ENCODE measurements at regions not wholly inside any gene's neighbourhood (a gene's known extent, or its start where the extent isn't known, plus 50 kb on each side); places are given as distances from the start of the nearest gene placed in this dataset.
"Not testable (repeated sequence)": the region's sequence is repeated elsewhere in the genome, so short reads cannot be mapped to it uniquely, and the experiment has no call there.

DNA sequence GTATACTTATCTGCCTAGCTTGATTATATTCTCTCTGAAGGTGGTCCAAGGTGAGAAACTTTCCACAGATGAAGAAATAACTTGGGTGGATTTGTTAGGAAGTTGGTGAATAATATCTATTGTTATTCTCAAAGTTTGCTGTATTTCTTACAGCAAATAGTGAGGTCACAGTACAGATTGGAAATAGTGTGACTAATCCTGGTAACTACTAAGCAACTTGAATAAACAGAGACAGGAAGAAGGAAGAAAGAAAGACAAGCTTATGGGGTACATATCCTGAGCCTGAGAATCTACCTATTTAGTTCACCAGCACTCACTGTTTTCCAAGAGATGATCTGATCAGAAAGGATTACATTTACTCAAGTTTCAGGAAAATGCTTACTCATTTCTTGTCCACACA, 1416.1 kb downstream of the RPA4 start:
- CTCF ChIA-PET = no interaction called here
- ATAC-seq (no peak), DNase-seq (ENCODE audit: low spot score) (no peak)
- Mint-ChIP-seq H3K4me3 (no peak overlapping the region), H3K9me3 (peaks cover 9% of the 10 kb centered on the region), H3K36me3 (peaks cover 27% of the 10 kb centered on the region), H3K4me1 (peaks cover 13% of the 10 kb centered on the region), H3K27ac (no peak overlapping the region), H3K27me3 (ENCODE audit: low read depth) (no peaks in the 10 kb centered on the region; the same call in 1 of the 2 replicates)
- POLR2A ChIA-PET = no interaction called here
- TF ChIP-seq ZNF416 (CRISPR knock-in tag; IDR thresholded peaks at IDR 0.05) = no peak
- TF ChIP-seq GTF2I (CRISPR knock-in tag; conservative IDR thresholded peaks at IDR 0.05) = no peak
- no peak for TF ChIP-seq RORB (CRISPR knock-in tag; IDR thresholded peaks at IDR 0.05)

DNA sequence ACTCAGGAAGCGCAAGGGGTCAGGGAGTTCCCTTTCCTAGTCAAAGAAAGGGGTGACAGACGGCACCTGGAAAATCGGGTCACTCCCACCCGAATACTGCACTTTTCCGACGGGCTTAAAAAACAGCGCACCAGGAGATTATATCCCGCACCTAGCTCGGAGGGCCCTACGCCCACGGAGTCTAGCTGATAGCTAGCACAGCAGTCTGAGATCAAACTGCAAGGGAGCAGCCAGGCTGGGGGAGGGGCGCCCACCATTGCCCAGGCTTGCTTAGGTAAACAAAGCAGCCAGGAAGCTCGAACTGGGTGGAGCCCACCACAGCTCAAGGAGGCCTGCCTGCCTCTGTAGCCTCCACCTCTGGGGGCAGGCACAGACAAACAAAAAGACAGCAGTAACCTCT, 1416.8 kb downstream of the RPA4 start:
- POLR2A ChIA-PET; H3K27ac Mint-ChIP-seq; H3K4me1 Mint-ChIP-seq; ATAC-seq; H3K4me3 Mint-ChIP-seq; CTCF ChIA-PET; H3K27me3 Mint-ChIP-seq (ENCODE audit: low read depth); DNase-seq (ENCODE audit: low spot score): not testable (repeated sequence)
- Mint-ChIP-seq H3K9me3 (peaks cover 12% of the 10 kb centered on the region), H3K36me3 (peaks cover 31% of the 10 kb centered on the region)

- DNase-seq (ENCODE audit: low spot score) = no peak
These were observed 1447.7 kb downstream of the RPA4 start for GRCh38 chrX:98331407-98331806.

More at GRCh38 chrX:98331407-98331806, 1447.7 kb downstream of the RPA4 start:
- Mint-ChIP-seq H3K4me1 (no peaks in the 10 kb centered on the region), H3K9me3 (no peaks in the 10 kb centered on the region), H3K36me3 (no peaks in the 10 kb centered on the region), H3K27ac (no peak overlapping the region), H3K4me3 (no peak overlapping the region), H3K27me3 (ENCODE audit: low read depth) (no peaks in the 10 kb centered on the region)
- TF ChIP-seq, protein P1, sequence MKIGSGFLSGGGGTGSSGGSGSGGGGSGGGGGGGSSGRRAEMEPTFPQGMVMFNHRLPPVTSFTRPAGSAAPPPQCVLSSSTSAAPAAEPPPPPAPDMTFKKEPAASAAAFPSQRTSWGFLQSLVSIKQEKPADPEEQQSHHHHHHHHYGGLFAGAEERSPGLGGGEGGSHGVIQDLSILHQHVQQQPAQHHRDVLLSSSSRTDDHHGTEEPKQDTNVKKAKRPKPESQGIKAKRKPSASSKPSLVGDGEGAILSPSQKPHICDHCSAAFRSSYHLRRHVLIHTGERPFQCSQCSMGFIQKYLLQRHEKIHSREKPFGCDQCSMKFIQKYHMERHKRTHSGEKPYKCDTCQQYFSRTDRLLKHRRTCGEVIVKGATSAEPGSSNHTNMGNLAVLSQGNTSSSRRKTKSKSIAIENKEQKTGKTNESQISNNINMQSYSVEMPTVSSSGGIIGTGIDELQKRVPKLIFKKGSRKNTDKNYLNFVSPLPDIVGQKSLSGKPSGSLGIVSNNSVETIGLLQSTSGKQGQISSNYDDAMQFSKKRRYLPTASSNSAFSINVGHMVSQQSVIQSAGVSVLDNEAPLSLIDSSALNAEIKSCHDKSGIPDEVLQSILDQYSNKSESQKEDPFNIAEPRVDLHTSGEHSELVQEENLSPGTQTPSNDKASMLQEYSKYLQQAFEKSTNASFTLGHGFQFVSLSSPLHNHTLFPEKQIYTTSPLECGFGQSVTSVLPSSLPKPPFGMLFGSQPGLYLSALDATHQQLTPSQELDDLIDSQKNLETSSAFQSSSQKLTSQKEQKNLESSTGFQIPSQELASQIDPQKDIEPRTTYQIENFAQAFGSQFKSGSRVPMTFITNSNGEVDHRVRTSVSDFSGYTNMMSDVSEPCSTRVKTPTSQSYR (CRISPR knock-in tag; IDR thresholded peaks at IDR 0.05) = no peak
- TF ChIP-seq FOXP4 (CRISPR knock-in tag; IDR thresholded peaks at IDR 0.05) (no peak), ZNF121 (CRISPR knock-in tag; IDR thresholded peaks at IDR 0.05) (no peak), IRF2 (CRISPR knock-in tag; IDR thresholded peaks at IDR 0.05; ENCODE audit: borderline replicate concordance, low read depth) (no peak), ERG (CRISPR knock-in tag; IDR thresholded peaks at IDR 0.05) (no peak), EMX1 (CRISPR knock-in tag; IDR thresholded peaks at IDR 0.05) (no peak), ZNF671 (CRISPR knock-in tag; IDR thresholded peaks at IDR 0.05) (no peak), CREB1 (CRISPR knock-in tag; IDR thresholded peaks at IDR 0.05) (no peak), MYBL2 (CRISPR knock-in tag; IDR thresholded peaks at IDR 0.05) (no peak), ZNF396 (CRISPR knock-in tag; IDR thresholded peaks at IDR 0.05; ENCODE audit: borderline replicate concordance) (no peak), GTF2I (CRISPR knock-in tag; conservative IDR thresholded peaks at IDR 0.05) (no peak), ZNF263 (CRISPR knock-in tag; IDR thresholded peaks at IDR 0.05; ENCODE audit: low read depth) (no peak)
- TF ChIP-seq, protein P2, sequence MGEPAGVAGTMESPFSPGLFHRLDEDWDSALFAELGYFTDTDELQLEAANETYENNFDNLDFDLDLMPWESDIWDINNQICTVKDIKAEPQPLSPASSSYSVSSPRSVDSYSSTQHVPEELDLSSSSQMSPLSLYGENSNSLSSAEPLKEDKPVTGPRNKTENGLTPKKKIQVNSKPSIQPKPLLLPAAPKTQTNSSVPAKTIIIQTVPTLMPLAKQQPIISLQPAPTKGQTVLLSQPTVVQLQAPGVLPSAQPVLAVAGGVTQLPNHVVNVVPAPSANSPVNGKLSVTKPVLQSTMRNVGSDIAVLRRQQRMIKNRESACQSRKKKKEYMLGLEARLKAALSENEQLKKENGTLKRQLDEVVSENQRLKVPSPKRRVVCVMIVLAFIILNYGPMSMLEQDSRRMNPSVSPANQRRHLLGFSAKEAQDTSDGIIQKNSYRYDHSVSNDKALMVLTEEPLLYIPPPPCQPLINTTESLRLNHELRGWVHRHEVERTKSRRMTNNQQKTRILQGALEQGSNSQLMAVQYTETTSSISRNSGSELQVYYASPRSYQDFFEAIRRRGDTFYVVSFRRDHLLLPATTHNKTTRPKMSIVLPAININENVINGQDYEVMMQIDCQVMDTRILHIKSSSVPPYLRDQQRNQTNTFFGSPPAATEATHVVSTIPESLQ (CRISPR knock-in tag; IDR thresholded peaks at IDR 0.05) = no peak
- TF ChIP-seq, protein P3, sequence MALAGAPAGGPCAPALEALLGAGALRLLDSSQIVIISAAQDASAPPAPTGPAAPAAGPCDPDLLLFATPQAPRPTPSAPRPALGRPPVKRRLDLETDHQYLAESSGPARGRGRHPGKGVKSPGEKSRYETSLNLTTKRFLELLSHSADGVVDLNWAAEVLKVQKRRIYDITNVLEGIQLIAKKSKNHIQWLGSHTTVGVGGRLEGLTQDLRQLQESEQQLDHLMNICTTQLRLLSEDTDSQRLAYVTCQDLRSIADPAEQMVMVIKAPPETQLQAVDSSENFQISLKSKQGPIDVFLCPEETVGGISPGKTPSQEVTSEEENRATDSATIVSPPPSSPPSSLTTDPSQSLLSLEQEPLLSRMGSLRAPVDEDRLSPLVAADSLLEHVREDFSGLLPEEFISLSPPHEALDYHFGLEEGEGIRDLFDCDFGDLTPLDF (CRISPR knock-in tag; IDR thresholded peaks at IDR 0.05) = no peak
- ATAC-seq = no peak
- CTCF ChIA-PET = no interaction called here
- POLR2A ChIA-PET = no interaction called here
